ENCODE measurements at regions not wholly inside any gene's neighbourhood (a gene's known extent, or its start where the extent isn't known, plus 50 kb on each side); places are given as distances from the start of the nearest gene placed in this dataset.
"Not testable (repeated sequence)": the region's sequence is repeated elsewhere in the genome, so short reads cannot be mapped to it uniquely, and the experiment has no call there.

DNA sequence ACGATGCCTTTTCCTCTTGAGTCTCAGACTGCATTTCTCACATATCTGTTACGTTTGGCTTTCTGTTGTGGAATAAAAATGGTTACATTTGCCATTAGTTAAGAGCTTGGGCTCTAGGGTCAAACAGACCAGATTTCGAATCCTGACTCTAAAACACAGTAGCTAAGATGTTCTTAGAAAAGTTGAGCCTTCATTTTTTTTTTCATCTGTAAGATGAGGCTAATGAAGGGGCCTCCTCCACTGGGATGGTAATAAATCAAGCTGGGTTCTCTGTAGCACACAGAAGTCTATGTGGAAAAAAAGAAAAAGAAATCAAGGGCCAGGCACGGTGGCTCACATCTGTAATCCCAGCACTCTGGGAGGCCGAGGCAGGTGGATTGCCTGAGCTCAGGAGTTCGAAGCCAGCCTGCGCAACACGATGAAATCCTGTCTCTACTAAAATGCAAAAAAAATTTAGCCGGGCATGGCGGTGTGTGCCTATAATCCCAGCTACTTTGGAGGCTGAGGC is 49.9 kb upstream of the CAPRIN1 start:
- DNase-seq, result no peak

- DNase-seq, result no peak
Measured at GRCh38 chr11:33999393-33999792, 52.1 kb upstream of the CAPRIN1 start.

- DNase-seq, result no peak
Measured at GRCh38 chr11:33997584-33998251, 53.8 kb upstream of the CAPRIN1 start.

- DNase-seq, result peak; percentile 5 to 51 (median 20)
Measured at GRCh38 chr11:33996498-33997454, 54.8 kb upstream of the CAPRIN1 start.

GRCh38 chr11:33994937-33995336 is 56.6 kb upstream of the CAPRIN1 start:
- DNase-seq, result no peak

DNA sequence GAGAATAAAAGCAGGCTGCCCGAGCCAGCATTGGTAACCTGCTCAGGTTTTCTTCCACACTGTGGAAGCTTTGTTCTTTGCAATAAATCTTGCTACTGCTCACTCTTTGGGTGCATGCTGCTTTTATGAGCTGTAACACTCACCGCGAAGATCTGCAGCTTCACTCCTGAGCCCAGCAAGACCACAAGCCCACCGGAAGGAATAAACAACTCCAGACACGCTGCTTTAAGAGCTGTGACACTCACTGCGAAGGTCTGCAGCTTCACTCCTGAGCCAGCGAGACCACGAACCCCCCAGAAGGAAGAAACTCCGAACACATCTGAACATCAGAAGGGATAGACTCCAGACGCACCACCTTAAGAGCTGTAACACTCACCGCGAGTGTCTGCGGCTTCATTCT is 60.4 kb upstream of the CAPRIN1 start:
- not testable (repeated sequence) for DNase-seq

DNA sequence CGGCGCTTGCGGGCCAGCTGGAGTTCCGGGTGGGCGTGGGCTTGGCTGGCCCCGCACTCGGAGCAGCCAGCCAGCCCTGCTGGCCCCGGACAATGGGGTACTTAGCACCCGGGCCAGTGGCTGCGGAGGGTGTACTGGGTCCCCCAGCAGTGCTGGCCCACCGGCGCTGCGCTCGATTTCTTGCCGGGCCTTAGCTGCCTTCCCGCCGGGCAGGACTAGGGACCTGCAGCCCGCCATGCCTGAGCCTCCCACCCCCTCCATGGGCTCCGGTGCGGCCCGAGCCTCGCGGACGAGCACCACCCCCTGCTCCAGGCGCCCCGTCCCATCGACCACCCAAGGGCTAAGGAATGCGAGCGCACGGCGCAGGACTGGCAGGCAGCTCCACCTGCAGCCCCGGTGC is 61.4 kb upstream of the CAPRIN1 start:
- not testable (repeated sequence) for DNase-seq

GRCh38 chr11:33989461-33989860 is 62.1 kb upstream of the CAPRIN1 start:
- no peak for DNase-seq

DNA sequence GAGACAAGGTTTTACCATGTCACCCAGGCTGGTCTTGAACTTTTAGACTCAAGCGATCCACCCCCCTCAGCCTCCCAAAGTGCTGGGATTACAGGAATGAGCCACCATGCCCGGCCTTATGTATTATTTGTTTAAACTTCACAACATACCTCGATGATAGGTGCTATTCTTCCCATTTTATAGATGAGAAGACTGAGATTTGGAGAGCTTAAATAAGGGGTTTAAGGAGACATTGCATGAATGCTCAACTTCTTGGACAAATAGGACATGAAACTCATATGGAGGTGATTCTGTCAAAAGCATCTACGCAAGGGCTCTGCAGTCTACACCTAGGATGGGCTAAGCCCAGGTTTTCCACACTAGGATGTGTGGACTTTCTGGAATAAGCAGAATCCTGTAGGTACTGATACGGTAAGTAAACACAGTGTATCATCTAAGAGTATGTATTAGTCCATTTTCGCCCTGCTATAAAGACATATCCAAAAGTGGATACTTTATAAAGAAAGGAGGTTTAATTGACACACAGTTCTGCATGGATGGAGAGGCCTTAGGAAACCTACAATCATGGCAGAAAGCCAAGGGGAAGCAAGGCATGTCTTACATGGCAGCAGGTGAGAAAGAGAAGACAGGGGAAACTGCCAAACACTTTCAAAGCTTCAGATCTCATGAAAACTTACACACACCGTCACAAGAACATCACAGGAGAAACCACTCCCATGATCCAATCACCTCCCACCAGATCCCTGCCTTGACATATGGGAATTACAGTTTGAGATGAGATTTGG is 62.8 kb upstream of the CAPRIN1 start:
- DNase-seq, result no peak

DNA sequence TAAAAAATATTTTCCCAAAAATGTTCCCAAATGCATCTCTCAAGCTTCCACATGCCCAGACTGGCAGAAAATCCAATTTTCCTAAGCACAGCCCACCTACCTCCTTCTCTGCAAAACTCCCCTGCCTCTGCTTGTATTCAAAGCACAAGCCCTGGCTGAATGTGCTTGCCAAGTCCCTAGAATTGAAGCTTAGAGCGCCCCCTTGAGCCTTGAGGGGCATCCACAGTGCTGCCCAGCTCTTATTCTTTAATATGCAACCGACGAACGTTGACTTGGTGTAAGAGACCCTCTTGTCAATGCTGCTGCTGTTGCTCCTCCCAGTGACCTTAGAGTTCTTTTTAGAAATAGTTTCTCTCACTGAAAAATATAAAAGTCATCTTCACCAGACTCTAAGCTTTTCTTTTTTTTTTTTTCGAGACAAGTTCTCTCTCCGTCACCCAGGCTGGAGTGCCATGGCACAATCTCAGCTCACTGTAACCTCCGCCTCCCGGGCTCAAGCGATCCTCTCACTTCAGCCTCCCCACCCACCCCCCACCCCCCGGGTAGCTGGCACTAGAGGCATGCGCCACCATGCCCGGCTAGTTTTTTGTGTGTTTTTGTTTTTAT is 63.5 kb upstream of the CAPRIN1 start:
- DNase-seq, result peak; percentile 22 to 57 (median 40)

DNA sequence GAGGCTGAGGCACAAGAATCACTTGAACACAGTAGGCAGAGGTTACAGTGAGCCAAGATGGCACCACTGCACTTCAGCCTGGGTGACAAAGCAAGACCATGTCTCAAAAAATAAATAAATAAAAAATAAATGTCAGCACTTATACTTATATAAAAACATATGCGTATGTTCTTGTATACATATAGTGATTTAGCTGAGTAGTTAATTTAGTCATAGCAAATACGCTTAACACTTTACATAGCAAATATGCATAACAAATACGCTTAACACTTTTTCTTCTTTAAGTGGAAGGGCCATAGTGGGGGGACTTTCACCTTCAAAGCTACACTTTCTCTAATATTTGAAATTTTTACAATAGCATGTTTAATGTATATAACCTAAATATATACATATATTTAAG is 64.0 kb upstream of the CAPRIN1 start:
- DNase-seq, result no peak

GRCh38 chr11:33986597-33987501 is 64.7 kb upstream of the CAPRIN1 start:
- not testable (repeated sequence) for DNase-seq

- no peak for DNase-seq
Measured at GRCh38 chr11:33984682-33985389, 66.7 kb upstream of the CAPRIN1 start.

DNA sequence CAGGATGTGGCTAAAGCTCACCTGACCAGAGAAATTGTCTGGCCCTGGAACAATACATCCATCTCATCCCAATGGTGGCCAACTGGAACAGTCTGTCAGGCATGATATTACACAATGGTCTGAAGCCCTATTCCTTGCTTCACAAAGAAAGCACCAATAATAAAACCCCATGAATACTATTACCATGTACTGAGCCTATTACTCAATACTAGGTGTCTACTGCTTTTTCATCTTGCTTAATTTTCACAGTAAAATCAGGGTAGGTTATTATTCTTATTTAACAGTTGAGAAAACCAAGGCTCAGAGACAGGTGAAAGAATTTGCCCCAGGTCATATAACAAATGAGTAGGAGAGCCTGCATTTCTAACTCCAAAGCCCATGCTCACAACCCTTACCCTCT is 68.9 kb upstream of the CAPRIN1 start:
- DNase-seq, result no peak

GRCh38 chr11:33980897-33981296 is 70.6 kb upstream of the CAPRIN1 start:
- no peak for DNase-seq

DNA sequence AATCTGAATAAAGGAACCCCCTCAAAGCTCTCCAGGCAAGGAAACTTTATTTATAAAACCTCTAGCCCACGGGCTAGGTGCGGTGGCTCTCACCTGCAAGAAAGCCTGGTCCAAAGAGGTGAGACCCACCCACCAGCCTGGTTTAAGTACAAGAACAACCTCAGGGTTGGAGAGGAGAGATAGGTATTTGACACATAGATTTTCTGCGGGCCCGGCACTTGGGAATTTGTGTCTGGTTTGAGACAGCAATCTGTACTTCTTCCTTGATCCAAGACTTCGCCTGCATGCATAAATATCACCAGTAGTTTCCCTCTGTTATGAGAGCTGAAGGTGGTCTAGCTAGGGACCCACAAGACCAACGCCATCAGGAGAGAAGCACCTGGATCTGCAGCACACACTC is 73.2 kb upstream of the CAPRIN1 start:
- no peak for DNase-seq

DNA sequence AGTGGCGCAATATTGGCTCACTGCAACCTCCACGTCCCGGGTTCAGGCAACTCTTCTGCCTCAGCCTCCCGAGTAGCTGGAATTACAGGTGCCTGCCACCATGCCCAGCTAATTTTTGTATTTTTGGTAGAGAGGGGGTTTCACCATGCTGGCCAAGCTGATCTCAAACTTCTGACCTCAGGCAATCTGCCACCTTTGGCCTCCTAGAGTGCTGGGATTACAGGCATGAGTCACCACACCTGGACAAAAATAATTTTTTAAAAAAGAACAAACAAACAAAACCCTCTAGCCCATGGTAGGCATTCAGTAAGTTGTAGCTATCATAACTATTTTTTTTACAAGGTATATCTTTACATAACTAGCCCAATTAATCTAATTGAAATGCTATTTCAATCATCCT is 73.9 kb upstream of the CAPRIN1 start:
- no peak for DNase-seq

- no peak for DNase-seq
Measured at GRCh38 chr11:33976495-33977199, 74.9 kb upstream of the CAPRIN1 start.

DNA sequence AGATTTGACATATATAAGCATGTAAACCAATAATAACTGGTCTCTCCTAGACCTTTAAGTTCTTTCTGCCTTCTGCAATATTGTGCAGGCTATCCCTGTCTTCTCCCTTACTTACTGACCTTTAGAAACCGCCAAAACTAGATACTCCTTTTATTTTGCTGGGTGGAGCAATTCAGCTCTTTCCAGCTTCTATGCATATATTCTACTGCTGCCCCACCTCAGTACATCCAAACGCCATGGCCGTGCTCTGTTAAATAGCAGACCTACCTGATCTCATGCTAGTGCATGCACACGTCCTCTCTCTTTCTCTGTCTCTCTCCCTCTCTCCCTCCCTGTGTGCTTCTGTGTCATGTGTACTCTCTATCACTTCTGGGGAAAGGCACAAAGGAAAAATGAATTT is 76.7 kb upstream of the CAPRIN1 start:
- no peak for DNase-seq

- DNase-seq, result not testable (repeated sequence)
Measured at GRCh38 chr11:33971530-33971929, 79.7 kb upstream of the LMO2 start.
